CD4-positive, alpha-beta T cell (primary cell): ENCODE measurements at regions not wholly inside any gene's neighbourhood (a gene's known extent, or its start where the extent isn't known, plus 50 kb on each side); places are given as distances from the start of the nearest gene placed in this dataset.

Source experiments
- ATAC-seq: fragments of 200-7000 bp; cut with Tn5 transposase; one replicate; pipeline ENCODE4 v1.10.0; 2022; ENCODE audit warnings: mild to moderate bottlenecking; ENCODE audit not compliant: poor library complexity
- CTCF ChIA-PET: fragments of 350-600 bp; sonication (Branson Sonifier 250); formaldehyde crosslinking; loops from one replicate; lab custom pipeline; 2021; ENCODE audit warnings: antibody characterized with exemption, inconsistent platforms; lab: Charles Lee
- POLR2A ChIA-PET: fragments of 350-600 bp; sonication (Branson Sonifier 250); formaldehyde crosslinking; loops from one replicate; lab custom pipeline; 2021; ENCODE audit warnings: antibody characterized with exemption, inconsistent platforms; lab: Charles Lee
- DNase-seq, 14 experiments: peaks; one replicate each; pipeline ENCODE4 v3.0.0-alpha.2; 2013 to 2020; ENCODE audit warnings: mixed read lengths in 2 of 14
- H3K27ac ChIP-seq, 2 donors: one replicate each; pipeline versions ENCODE4 v1.5.1 to v1.7.0; 2013; ENCODE audit warnings: low read length in 2 of 2, low read depth in 1 of 2, mild to moderate bottlenecking in 1 of 2
- H3K27me3 ChIP-seq, 2 experiments: 1 replicate in 1 of 2; 2 replicates in 1 of 2; pipeline versions ENCODE4 v1.6.1 to v1.7.0; 2013; ENCODE audit warnings: low read length in 2 of 2, control low read depth in 1 of 2, mild to moderate bottlenecking in 1 of 2, moderate library complexity in 1 of 2; ENCODE audit not compliant: insufficient read depth in 2 of 2, control insufficient read depth in 1 of 2
- H3K36me3 ChIP-seq: one replicate; pipeline ENCODE4 v1.6.1; 2013; ENCODE audit warnings: low read length, control low read depth; ENCODE audit not compliant: insufficient read depth
- H3K4me1 ChIP-seq: one replicate; pipeline ENCODE4 v1.6.1; 2013; ENCODE audit warnings: low read length, control low read depth; ENCODE audit not compliant: insufficient read depth
- H3K4me3 ChIP-seq: one replicate; pipeline ENCODE4 v1.5.1; 2013; ENCODE audit warnings: mild to moderate bottlenecking, low read length, moderate library complexity
- H3K9me3 ChIP-seq, 2 experiments: 1 replicate in 1 of 2; 2 replicates in 1 of 2; pipeline versions ENCODE4 v1.6.1 to v1.7.0; 2013; ENCODE audit warnings: low read length in 2 of 2, mild to moderate bottlenecking in 2 of 2, control low read depth in 1 of 2, moderate library complexity in 1 of 2; ENCODE audit not compliant: control insufficient read depth in 1 of 2, insufficient read depth in 1 of 2
- H3K27ac Mint-ChIP-seq: one replicate; pipeline ENCODE4 v1.8.0; 2020; ENCODE audit warnings: mixed read lengths
- H3K27me3 Mint-ChIP-seq: one replicate; pipeline ENCODE4 v1.8.0; 2021; ENCODE audit warnings: mixed read lengths
- H3K36me3 Mint-ChIP-seq: one replicate; pipeline ENCODE4 v1.8.0; 2021; ENCODE audit warnings: low read depth, mixed read lengths
- H3K4me1 Mint-ChIP-seq: one replicate; pipeline ENCODE4 v1.8.0; 2021; ENCODE audit warnings: low read depth, mixed read lengths
- H3K4me3 Mint-ChIP-seq: one replicate; pipeline ENCODE4 v1.8.0; 2020; ENCODE audit warnings: mild to moderate bottlenecking, mixed read lengths
- H3K9me3 Mint-ChIP-seq: one replicate; pipeline ENCODE4 v1.8.0; 2020; ENCODE audit warnings: mixed read lengths
- intact Hi-C, 2 experiments: fragments of 100-400 bp; cut with DNase I in 1 of 2; cut with micrococcal nuclease in 1 of 2; formaldehyde crosslinking; loops; one replicate each; pipeline versions ENCODE4 v1.15.1 to v1.9.0; 2023 to 2025; cut with DNase I, micrococcal nuclease
- TF ChIP-seq, protein P1 (sequence below): fragments of 200-600 bp; IDR thresholded peaks from one replicate; pipeline ENCODE4 v1.8.0; 2022; ENCODE audit warnings: antibody characterized with exemption, mild to moderate bottlenecking

DNA sequence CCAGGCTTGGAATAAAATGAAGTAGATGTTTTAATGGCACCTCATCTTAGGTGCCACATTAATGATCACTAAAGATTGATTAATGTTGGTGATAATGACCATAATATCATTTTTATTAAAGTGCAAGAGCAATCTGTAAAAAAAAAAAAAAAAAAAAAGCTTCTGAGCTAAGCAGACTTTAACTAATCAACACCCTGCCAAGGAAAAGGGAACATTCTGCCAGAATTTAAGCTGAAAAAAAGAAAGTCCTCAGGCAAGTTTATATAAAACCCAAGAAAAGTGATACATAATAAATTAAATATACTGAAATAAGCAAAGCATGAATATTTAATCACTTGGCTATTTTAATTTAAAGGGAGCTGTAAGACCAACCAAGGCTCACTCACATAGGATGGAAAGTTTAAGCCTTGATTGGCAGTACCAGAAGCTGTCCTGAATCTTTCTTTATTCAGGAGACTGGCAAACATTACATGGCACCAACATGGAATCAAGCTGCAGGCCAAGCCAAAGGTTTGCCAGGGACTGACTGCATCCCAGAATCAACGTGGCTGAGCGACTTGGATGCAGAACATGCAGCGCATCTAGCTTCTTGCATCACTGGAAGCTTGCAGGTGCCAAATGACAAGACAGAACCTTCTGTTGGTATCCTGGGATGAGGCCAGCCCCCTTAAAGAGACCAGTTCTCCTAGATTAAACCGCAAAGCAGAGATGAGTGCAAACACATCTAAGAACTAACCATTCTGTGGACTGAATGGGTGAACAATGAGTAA is 413.6 kb downstream of the ENC1 start:
- no peak overlapping the region for H3K4me3 ChIP-seq
- H3K27ac ChIP-seq: no peak overlapping the region
- no peak overlapping the region for H3K27ac Mint-ChIP-seq
- DNase-seq (no peak), ATAC-seq (no peak)
- H3K4me1 Mint-ChIP-seq: no peaks in the 10 kb centered on the region
- H3K4me1 ChIP-seq: no peaks in the 10 kb centered on the region
- ChIA-PET CTCF (interaction anchor here (0.6 to 0.8 kb wide), 2 partner anchors 23 to 80 kb away, joined by 3 to 4 read pairs; no protein-coding TSS in a partner anchor), POLR2A (interaction anchor here (0.6 kb wide), 1 partner anchor 371 kb away, joined by 3 read pairs; no protein-coding TSS in a partner anchor)
- no peak overlapping the region for H3K4me3 Mint-ChIP-seq
- peaks cover 2% of the 10 kb centered on the region for H3K9me3 Mint-ChIP-seq
- intact Hi-C loops: no loop called here
- no peaks in the 10 kb centered on the region for H3K9me3 ChIP-seq
- TF ChIP-seq, protein P1, sequence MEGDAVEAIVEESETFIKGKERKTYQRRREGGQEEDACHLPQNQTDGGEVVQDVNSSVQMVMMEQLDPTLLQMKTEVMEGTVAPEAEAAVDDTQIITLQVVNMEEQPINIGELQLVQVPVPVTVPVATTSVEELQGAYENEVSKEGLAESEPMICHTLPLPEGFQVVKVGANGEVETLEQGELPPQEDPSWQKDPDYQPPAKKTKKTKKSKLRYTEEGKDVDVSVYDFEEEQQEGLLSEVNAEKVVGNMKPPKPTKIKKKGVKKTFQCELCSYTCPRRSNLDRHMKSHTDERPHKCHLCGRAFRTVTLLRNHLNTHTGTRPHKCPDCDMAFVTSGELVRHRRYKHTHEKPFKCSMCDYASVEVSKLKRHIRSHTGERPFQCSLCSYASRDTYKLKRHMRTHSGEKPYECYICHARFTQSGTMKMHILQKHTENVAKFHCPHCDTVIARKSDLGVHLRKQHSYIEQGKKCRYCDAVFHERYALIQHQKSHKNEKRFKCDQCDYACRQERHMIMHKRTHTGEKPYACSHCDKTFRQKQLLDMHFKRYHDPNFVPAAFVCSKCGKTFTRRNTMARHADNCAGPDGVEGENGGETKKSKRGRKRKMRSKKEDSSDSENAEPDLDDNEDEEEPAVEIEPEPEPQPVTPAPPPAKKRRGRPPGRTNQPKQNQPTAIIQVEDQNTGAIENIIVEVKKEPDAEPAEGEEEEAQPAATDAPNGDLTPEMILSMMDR: no peak
- no peaks in the 10 kb centered on the region for H3K36me3 Mint-ChIP-seq
- peaks cover 23% of the 10 kb centered on the region for H3K27me3 Mint-ChIP-seq
- peaks cover 2 to 14% of the 10 kb centered on the region in 2 experiments for H3K27me3 ChIP-seq
- no peaks in the 10 kb centered on the region for H3K36me3 ChIP-seq

DNA sequence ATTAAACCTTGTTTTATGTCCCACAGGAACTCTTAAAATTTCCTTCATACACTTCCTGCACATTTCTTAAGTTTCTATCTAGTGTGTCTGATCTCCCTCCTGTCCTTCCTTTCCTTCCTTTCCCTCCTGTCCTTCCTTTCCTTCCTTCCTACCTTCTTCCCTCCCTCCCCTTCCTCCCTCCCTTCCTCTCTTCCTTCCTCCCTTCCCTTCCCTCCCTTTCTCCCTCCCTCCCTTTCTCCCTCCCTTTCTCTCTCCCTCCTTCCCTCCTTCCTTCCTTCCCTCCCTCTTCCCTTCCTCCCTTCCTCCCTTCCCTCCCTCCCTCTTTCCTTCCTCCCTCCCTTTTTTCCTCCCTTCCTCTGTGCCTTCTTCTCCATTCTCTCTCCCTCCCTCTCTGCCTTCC is 414.9 kb downstream of the ENC1 start:
- Mint-ChIP-seq H3K27ac (no peak overlapping the region), H3K4me1 (no peaks in the 10 kb centered on the region), H3K9me3 (peaks cover 2% of the 10 kb centered on the region), H3K36me3 (no peaks in the 10 kb centered on the region), H3K27me3 (peaks cover 19% of the 10 kb centered on the region), H3K4me3 (no peak overlapping the region)
- Histone ChIP-seq H3K4me1 (no peaks in the 10 kb centered on the region), H3K4me3 (no peak overlapping the region), H3K27me3 (peaks cover 0 to 14% of the 10 kb centered on the region in 2 experiments), H3K27ac (no peak overlapping the region), H3K36me3 (no peaks in the 10 kb centered on the region), H3K9me3 (no peaks in the 10 kb centered on the region)
- intact Hi-C loops: no loop called here
- TF ChIP-seq, protein P1: no peak
- no peak for ATAC-seq
- ChIA-PET POLR2A (interaction anchor here (0.6 kb wide), 1 partner anchor 295 kb away, joined by 3 read pairs; no protein-coding TSS in a partner anchor), CTCF (interaction anchor here (0.8 kb wide), 1 partner anchor 22 kb away, joined by 3 read pairs; no protein-coding TSS in a partner anchor)
- no peak for DNase-seq

DNA sequence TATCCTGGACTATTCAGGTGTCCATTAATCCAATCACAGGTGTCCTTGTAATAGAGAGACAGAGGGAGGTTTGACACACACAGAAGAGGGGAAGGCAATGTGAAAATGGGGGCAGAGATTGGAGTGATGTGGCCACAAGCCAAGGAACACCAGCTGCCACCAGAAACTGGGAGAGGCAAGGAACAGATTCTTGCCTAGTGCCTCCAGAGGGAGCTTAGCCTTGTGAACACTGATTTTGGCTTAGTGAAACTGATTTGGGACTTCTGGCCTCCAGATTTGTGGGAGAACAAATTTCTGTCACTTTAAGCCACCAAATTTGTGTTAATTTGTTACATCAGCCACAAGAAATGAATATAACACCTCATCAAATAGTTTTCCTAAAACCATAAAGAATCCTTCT is 416.2 kb downstream of the ENC1 start:
- Mint-ChIP-seq H3K27ac (no peak overlapping the region), H3K4me3 (no peak overlapping the region), H3K27me3 (peaks cover 19% of the 10 kb centered on the region), H3K9me3 (no peaks in the 10 kb centered on the region), H3K36me3 (no peaks in the 10 kb centered on the region), H3K4me1 (no peaks in the 10 kb centered on the region)
- H3K4me3 ChIP-seq: no peak overlapping the region
- TF ChIP-seq, protein P1: no peak
- H3K9me3 ChIP-seq: no peaks in the 10 kb centered on the region
- no peak overlapping the region for H3K27ac ChIP-seq
- no peaks in the 10 kb centered on the region for H3K4me1 ChIP-seq
- POLR2A ChIA-PET: no interaction called here
- no peaks in the 10 kb centered on the region for H3K36me3 ChIP-seq
- DNase-seq (no peak), ATAC-seq (no peak)
- intact Hi-C loops: no loop called here
- peaks cover 0 to 14% of the 10 kb centered on the region in 2 experiments for H3K27me3 ChIP-seq
- CTCF ChIA-PET: no interaction called here
